H7 (cell line): ENCODE measurements at regions not wholly inside any gene's neighbourhood (a gene's known extent, or its start where the extent isn't known, plus 50 kb on each side); places are given as distances from the start of the nearest gene placed in this dataset.
"Not testable (repeated sequence)": the region's sequence is repeated elsewhere in the genome, so short reads cannot be mapped to it uniquely, and the experiment has no call there.

ENCODE experiments used
- DNase-seq: peaks from one replicate; pipeline ENCODE4 v3.0.0; 2012
- H3K27me3 ChIP-seq: 2 replicates; pipeline ENCODE4 v1.6.0; 2011; ENCODE audit warnings: mild to moderate bottlenecking, low read length; ENCODE audit not compliant: control insufficient read depth, insufficient read depth
- H3K36me3 ChIP-seq: replicated peaks from 2 replicates; pipeline ENCODE4 v1.5.1; 2011; ENCODE audit warnings: low read length; ENCODE audit not compliant: control insufficient read depth, insufficient read depth
- H3K4me3 ChIP-seq: 2 replicates; pipeline ENCODE4 v1.5.1; 2011; ENCODE audit warnings: low read depth, mild to moderate bottlenecking, control low read depth, low read length, moderate library complexity; ENCODE audit not compliant: insufficient read depth

- Histone ChIP-seq H3K4me3 (no peak overlapping the region), H3K27me3 (no peaks in the 10 kb centered on the region; the same call in 1 of the 2 replicates), H3K36me3 (no peaks in the 10 kb centered on the region)
- no peak for DNase-seq
Measured at GRCh38 chr11:134596404-134596803, 184.4 kb upstream of the B3GAT1 start.

GRCh38 chr11:134592391-134592990, 180.4 kb upstream of the B3GAT1 start:
- Histone ChIP-seq H3K4me3 (no peak overlapping the region), H3K36me3 (no peaks in the 10 kb centered on the region), H3K27me3 (no peaks in the 10 kb centered on the region)
- peak; percentile 81 for DNase-seq

- no peaks in the 10 kb centered on the region for H3K27me3 ChIP-seq
- H3K36me3 ChIP-seq, result no peaks in the 10 kb centered on the region
- no peak overlapping the region for H3K4me3 ChIP-seq
- no peak for DNase-seq
Measured at GRCh38 chr11:134591338-134591737, 179.3 kb upstream of the B3GAT1 start.

GRCh38 chr11:134589129-134589528, 177.1 kb upstream of the B3GAT1 start:
- Histone ChIP-seq H3K36me3 (no peaks in the 10 kb centered on the region), H3K27me3 (no peaks in the 10 kb centered on the region), H3K4me3 (no peak overlapping the region)
- DNase-seq, result peak; percentile 9

GRCh38 chr11:134588460-134589110, 176.5 kb upstream of the B3GAT1 start:
- H3K36me3 ChIP-seq, H3K4me3 ChIP-seq, DNase-seq, H3K27me3 ChIP-seq: not testable (repeated sequence)

- H3K27me3 ChIP-seq, result no peaks in the 10 kb centered on the region
- no peak for DNase-seq
- H3K36me3 ChIP-seq, result no peaks in the 10 kb centered on the region
- no peak overlapping the region for H3K4me3 ChIP-seq
Measured at GRCh38 chr11:134587345-134587744, 175.3 kb upstream of the B3GAT1 start.

GRCh38 chr11:134586726-134587125, 174.7 kb upstream of the B3GAT1 start:
- Histone ChIP-seq H3K4me3 (no peak overlapping the region), H3K36me3 (no peaks in the 10 kb centered on the region), H3K27me3 (no peaks in the 10 kb centered on the region)
- DNase-seq, result peak; percentile 12

GRCh38 chr11:134585666-134586610, 173.9 kb upstream of the B3GAT1 start:
- H3K36me3 ChIP-seq, result no peaks in the 10 kb centered on the region
- no peak overlapping the region for H3K4me3 ChIP-seq
- DNase-seq, result no peak
- H3K27me3 ChIP-seq, result no peaks in the 10 kb centered on the region

GRCh38 chr11:134584706-134585445, 172.8 kb upstream of the B3GAT1 start:
- no peaks in the 10 kb centered on the region for H3K27me3 ChIP-seq
- peak; percentile 50 for DNase-seq

GRCh38 chr11:134584001-134584561, 172.0 kb upstream of the B3GAT1 start:
- no peaks in the 10 kb centered on the region for H3K36me3 ChIP-seq
- no peaks in the 10 kb centered on the region for H3K27me3 ChIP-seq
- peak; percentile 22 for DNase-seq
- no peak overlapping the region for H3K4me3 ChIP-seq

More at GRCh38 chr11:134584706-134585445, 172.8 kb upstream of the B3GAT1 start:
- H3K4me3 ChIP-seq, result no peak overlapping the region
- no peaks in the 10 kb centered on the region for H3K36me3 ChIP-seq

GRCh38 chr11:134583397-134583990, 171.5 kb upstream of the B3GAT1 start:
- DNase-seq, result peak; percentile 13
- no peaks in the 10 kb centered on the region for H3K36me3 ChIP-seq
- H3K27me3 ChIP-seq, result no peaks in the 10 kb centered on the region
- H3K4me3 ChIP-seq, result no peak overlapping the region

- no peak for DNase-seq
- no peaks in the 10 kb centered on the region for H3K36me3 ChIP-seq
Measured at GRCh38 chr11:134582770-134583095, 170.7 kb upstream of the B3GAT1 start.

GRCh38 chr11:134581966-134582769, 170.1 kb upstream of the B3GAT1 start:
- H3K27me3 ChIP-seq, result no peaks in the 10 kb centered on the region
- H3K36me3 ChIP-seq, result no peaks in the 10 kb centered on the region
- peak; percentile 13 for DNase-seq
- no peak overlapping the region for H3K4me3 ChIP-seq

More at GRCh38 chr11:134582770-134583095, 170.7 kb upstream of the B3GAT1 start:
- no peaks in the 10 kb centered on the region for H3K27me3 ChIP-seq
- H3K4me3 ChIP-seq, result no peak overlapping the region
